Liver (tissue), 3 donors: ENCODE measurements at regions not wholly inside any gene's neighbourhood (a gene's known extent, or its start where the extent isn't known, plus 50 kb on each side); places are given as distances from the start of the nearest gene placed in this dataset.

Experiments used
- CTCF ChIP-seq: fragments of 150-350 bp; IDR thresholded peaks from 2 replicates; pipeline ENCODE4 v1.5.1; 2017; ENCODE audit warnings: improper control_type of control experiment, low read depth, low read length; ENCODE audit not compliant: missing input control
- EGR1 ChIP-seq, 2 donors: IDR thresholded peaks; 2 replicates each; pipeline ENCODE4 v1.6.1; 2016 to 2018; ENCODE audit warnings: antibody characterized with exemption in 2 of 2, low read depth in 2 of 2
- HNF4G ChIP-seq: IDR thresholded peaks from 2 replicates; pipeline ENCODE4 v1.6.1; 2016; ENCODE audit warnings: antibody characterized with exemption
- JUND ChIP-seq, 2 donors: IDR thresholded peaks; 2 replicates each; pipeline ENCODE4 v1.6.1; 2016; ENCODE audit warnings: antibody characterized with exemption in 2 of 2
- REST ChIP-seq: IDR thresholded peaks from 2 replicates; pipeline ENCODE4 v1.6.1; 2016; ENCODE audit warnings: antibody characterized with exemption, mild to moderate bottlenecking
- RXRA ChIP-seq, 2 donors: IDR thresholded peaks; 2 replicates each; pipeline ENCODE4 v1.6.1; 2017 to 2018; ENCODE audit warnings: antibody characterized with exemption in 2 of 2, mild to moderate bottlenecking in 1 of 2
- SP1 ChIP-seq: IDR thresholded peaks from 2 replicates; pipeline ENCODE4 v1.6.1; 2018; ENCODE audit warnings: antibody characterized with exemption, mild to moderate bottlenecking
- donor health status: healthy.
- donor health status: healthy.

GRCh38 chr12:86724716-86725115, 468.5 kb upstream of the MGAT4C start:
- TF ChIP-seq CTCF (no peak), REST (no peak), EGR1 (IDR thresholded peaks at IDR 0.05; ENCODE audit: low read depth in 2 of 2) (no peak), JUND (IDR thresholded peaks at IDR 0.05) (no peak), RXRA (IDR thresholded peaks at IDR 0.05) (no peak), HNF4G (no peak), SP1 (no peak)
